IMR-90 (cell line): ENCODE measurements at regions not wholly inside any gene's neighbourhood (a gene's known extent, or its start where the extent isn't known, plus 50 kb on each side); places are given as distances from the start of the nearest gene placed in this dataset.

Experiments
- ATAC-seq: fragments of 200-7000 bp; cut with Tn5 transposase; 2 replicates; pipeline ENCODE4 v1.9.1; 2020; ENCODE audit warnings: low read depth, mild to moderate bottlenecking, moderate library complexity
- BruUV-seq: library from RNA; stranded (reverse); fragments of 400-500 nt; replicated peaks from 2 replicates; lab custom pipeline; 2021; lab: Mats Ljungman, UMichigan
- CTCF ChIA-PET: fragments of 300-600 bp; formaldehyde crosslinking; extraction: SDS; loops from one replicate; lab custom pipeline; 2021; ENCODE audit warnings: antibody characterized with exemption; lab: Yijun Ruan, JAX
- POLR2A ChIA-PET: fragments of 300-600 bp; sonication (Branson Sonifier 250); formaldehyde crosslinking; loops from one replicate; lab custom pipeline; 2022; ENCODE audit warnings: antibody characterized with exemption; ENCODE audit not compliant: unreplicated experiment; lab: Charles Lee
- DNase-seq: peaks from one replicate; pipeline ENCODE4 v3.0.0; 2013
- H2AFZ ChIP-seq: replicated peaks from 2 replicates; pipeline ENCODE3; 2013; ENCODE audit warnings: low read length, mild to moderate bottlenecking; ENCODE audit not compliant: poor library complexity
- H2AK5ac ChIP-seq: 2 replicates; pipeline ENCODE4 v1.6.1; 2013; ENCODE audit warnings: low read depth, low read length, inconsistent platforms
- H2AK9ac ChIP-seq: replicated peaks from 2 replicates; pipeline ENCODE3; 2013; ENCODE audit warnings: mild to moderate bottlenecking, low read depth, low read length, moderate library complexity; ENCODE audit not compliant: poor library complexity
- H2BK120ac ChIP-seq: 2 replicates; pipeline ENCODE4 v1.6.1; 2013; ENCODE audit warnings: low read depth, low read length, inconsistent platforms
- H2BK15ac ChIP-seq: 3 replicates; pipeline ENCODE4 v1.6.1; 2013; ENCODE audit warnings: low read depth, low read length, inconsistent platforms
- H2BK20ac ChIP-seq: 2 replicates; pipeline ENCODE4 v1.6.1; 2013; ENCODE audit warnings: low read depth, mild to moderate bottlenecking, inconsistent platforms, low read length, moderate library complexity
- H2BK5ac ChIP-seq: 2 replicates; pipeline ENCODE4 v1.6.1; 2013; ENCODE audit warnings: mild to moderate bottlenecking, low read depth, low read length, inconsistent platforms; ENCODE audit not compliant: poor library complexity, severe bottlenecking
- H3K14ac ChIP-seq: replicated peaks from 2 replicates; pipeline ENCODE4 v1.6.1; 2013; ENCODE audit warnings: low read depth, low read length, inconsistent platforms
- H3K18ac ChIP-seq: 2 replicates; pipeline ENCODE4 v1.6.1; 2013; ENCODE audit warnings: low read depth, low read length, control low read depth
- H3K23ac ChIP-seq: 2 replicates; pipeline ENCODE4 v1.6.1; 2013; ENCODE audit warnings: low read depth, low read length, inconsistent platforms
- H3K27ac ChIP-seq: 2 replicates; pipeline ENCODE4 v1.5.1; 2013; ENCODE audit warnings: mild to moderate bottlenecking, control low read depth, low read length; ENCODE audit not compliant: insufficient read depth
- H3K27me3 ChIP-seq: 2 replicates; pipeline ENCODE4 v1.6.1; 2013; ENCODE audit warnings: low read length; ENCODE audit not compliant: control insufficient read depth, insufficient read depth
- H3K36me3 ChIP-seq: 2 replicates; pipeline ENCODE4 v1.6.1; 2013; ENCODE audit warnings: low read length, mixed read lengths; ENCODE audit not compliant: control insufficient read depth, insufficient read depth
- H3K4ac ChIP-seq: 2 replicates; pipeline ENCODE4 v1.6.1; 2013; ENCODE audit warnings: low read depth, low read length, inconsistent platforms
- H3K4me1 ChIP-seq: 2 replicates; pipeline ENCODE4 v1.6.1; 2013; ENCODE audit warnings: low read length, mixed read lengths; ENCODE audit not compliant: control insufficient read depth, insufficient read depth
- H3K4me2 ChIP-seq: 2 replicates; pipeline ENCODE4 v1.6.1; 2013; ENCODE audit warnings: low read depth, mild to moderate bottlenecking, control low read depth, low read length, moderate library complexity
- H3K4me3 ChIP-seq: 2 replicates; pipeline ENCODE4 v1.5.1; 2013; ENCODE audit warnings: low read depth, mild to moderate bottlenecking, control low read depth, low read length, moderate library complexity; ENCODE audit not compliant: insufficient read depth
- H3K56ac ChIP-seq: 2 replicates; pipeline ENCODE4 v1.6.1; 2013; ENCODE audit warnings: low read length, inconsistent platforms; ENCODE audit not compliant: insufficient read depth; ENCODE audit errors: extremely low read depth
- H3K79me1 ChIP-seq, 2 experiments: 2 replicates each; pipeline ENCODE4 v1.6.1; 2013; ENCODE audit warnings: low read length in 2 of 2, inconsistent platforms in 1 of 2, low read depth in 1 of 2
- H3K9ac ChIP-seq: 2 replicates; pipeline ENCODE4 v1.6.1; 2013; ENCODE audit warnings: low read depth, low read length, control low read depth
- H3K9me1 ChIP-seq: 2 replicates; pipeline ENCODE4 v1.6.1; 2013; ENCODE audit warnings: low read length, inconsistent platforms; ENCODE audit not compliant: insufficient read depth
- H3K9me3 ChIP-seq: 2 replicates; pipeline ENCODE4 v1.6.1; 2013; ENCODE audit warnings: low read length; ENCODE audit not compliant: control insufficient read depth, insufficient read depth
- H4K20me1 ChIP-seq: 2 replicates; pipeline ENCODE4 v1.6.1; 2013; ENCODE audit warnings: low read length, inconsistent platforms; ENCODE audit not compliant: insufficient read depth
- H4K5ac ChIP-seq: 2 replicates; pipeline ENCODE4 v1.6.1; 2013; ENCODE audit warnings: mild to moderate bottlenecking, low read depth, low read length, control low read depth
- H4K8ac ChIP-seq, 2 experiments: 2 replicates each; pipeline ENCODE4 v1.6.1; 2013; ENCODE audit warnings: low read depth in 2 of 2, low read length in 2 of 2, control low read depth in 1 of 2, inconsistent platforms in 1 of 2
- H4K91ac ChIP-seq: 2 replicates; pipeline ENCODE4 v1.6.1; 2013; ENCODE audit warnings: low read depth, low read length, inconsistent platforms; ENCODE audit not compliant: insufficient read depth
- BHLHE40 ChIP-seq: fragments of 150-350 bp; IDR thresholded peaks from 2 replicates; pipeline ENCODE4 v1.6.1; 2016; ENCODE audit warnings: mild to moderate bottlenecking, low read depth, low read length
- CEBPB ChIP-seq: IDR thresholded peaks from 2 replicates; pipeline ENCODE4 v1.6.1; 2012; ENCODE audit warnings: low read depth, low read length, improper control_type of control experiment
- CTCF ChIP-seq: conservative IDR thresholded peaks from 2 replicates; pipeline ENCODE4 v1.5.1; 2012; ENCODE audit warnings: mild to moderate bottlenecking, low read depth, low read length, improper control_type of control experiment
- FOS ChIP-seq: fragments of 150-350 bp; IDR thresholded peaks from 2 replicates; pipeline ENCODE4 v1.6.1; 2016; ENCODE audit warnings: low read depth, low read length
- MAFK ChIP-seq: IDR thresholded peaks from 2 replicates; pipeline ENCODE4 v1.6.1; 2012; ENCODE audit warnings: low read depth, low read length, improper control_type of control experiment
- MAZ ChIP-seq: IDR thresholded peaks from 2 replicates; pipeline ENCODE4 v1.6.1; 2012; ENCODE audit warnings: low read depth, mild to moderate bottlenecking, low read length, improper control_type of control experiment, moderate library complexity, borderline replicate concordance
- MXI1 ChIP-seq: IDR thresholded peaks from 2 replicates; pipeline ENCODE4 v1.6.1; 2012; ENCODE audit warnings: low read depth, mild to moderate bottlenecking, low read length, moderate library complexity, borderline replicate concordance
- NFE2L2 ChIP-seq: fragments of 150-350 bp; IDR thresholded peaks from 2 replicates; pipeline ENCODE4 v1.6.1; 2016; ENCODE audit warnings: low read depth, mild to moderate bottlenecking, low read length
- POLR2A ChIP-seq: IDR thresholded peaks from 2 replicates; pipeline ENCODE4 v1.6.1; 2012; ENCODE audit warnings: mild to moderate bottlenecking, low read depth, low read length
- RAD21 ChIP-seq: IDR thresholded peaks from 2 replicates; pipeline ENCODE4 v1.6.1; 2012; ENCODE audit warnings: low read length, improper control_type of control experiment
- RCOR1 ChIP-seq: IDR thresholded peaks from 2 replicates; pipeline ENCODE4 v1.6.1; 2012; ENCODE audit warnings: mild to moderate bottlenecking, low read length, improper control_type of control experiment; ENCODE audit not compliant: insufficient replicate concordance
- RFX5 ChIP-seq: IDR thresholded peaks from 2 replicates; pipeline ENCODE4 v1.8.0; 2012; ENCODE audit warnings: low read depth, mild to moderate bottlenecking, low read length, moderate library complexity
- SMC3 ChIP-seq: fragments of 150-350 bp; IDR thresholded peaks from 2 replicates; pipeline ENCODE4 v1.6.1; 2016; ENCODE audit warnings: low read depth, mild to moderate bottlenecking, antibody characterized with exemption, low read length, moderate library complexity
- USF2 ChIP-seq: fragments of 150-350 bp; IDR thresholded peaks from 2 replicates; pipeline ENCODE4 v1.6.1; 2017; ENCODE audit warnings: mild to moderate bottlenecking, antibody characterized with exemption, low read length, low read depth
- WGBS, 2 experiments: methylation state at CpG; one replicate each; pipeline versions ENCODE4 v1.1.5 to v1.1.7; 2013; ENCODE audit warnings: missing lambda C conversion rate in 2 of 2; ENCODE audit not compliant: insufficient read length in 1 of 2; ENCODE audit errors: extremely low coverage in 2 of 2; 5-methylcytosine and 5-hydroxymethylcytosine counted together
- dilution Hi-C: fragments of 300-500 bp; cut with HindIII; formaldehyde crosslinking; loops from one replicate; pipeline ENCODE4 v1.14.3; 2018; ENCODE audit warnings: low sequenced_read_pairs; ENCODE audit not compliant: unreplicated experiment
- in situ Hi-C: fragments of 300-500 bp; cut with MboI; formaldehyde crosslinking; loops from 3 replicates; pipeline ENCODE4 v1.14.3; 2019; ENCODE audit warnings: low sequenced_read_pairs, inconsistent platforms, mixed read lengths
- intact Hi-C: fragments of 100-400 bp; cut with micrococcal nuclease; formaldehyde crosslinking; loops from 2 replicates; pipeline ENCODE4 v1.10.0; 2022
- TF ChIP-seq, protein P1 (sequence below): fragments of 150-350 bp; IDR thresholded peaks from 2 replicates; pipeline ENCODE4 v1.6.1; 2016; ENCODE audit warnings: low read depth, mild to moderate bottlenecking, low read length, moderate library complexity, borderline replicate concordance

DNA sequence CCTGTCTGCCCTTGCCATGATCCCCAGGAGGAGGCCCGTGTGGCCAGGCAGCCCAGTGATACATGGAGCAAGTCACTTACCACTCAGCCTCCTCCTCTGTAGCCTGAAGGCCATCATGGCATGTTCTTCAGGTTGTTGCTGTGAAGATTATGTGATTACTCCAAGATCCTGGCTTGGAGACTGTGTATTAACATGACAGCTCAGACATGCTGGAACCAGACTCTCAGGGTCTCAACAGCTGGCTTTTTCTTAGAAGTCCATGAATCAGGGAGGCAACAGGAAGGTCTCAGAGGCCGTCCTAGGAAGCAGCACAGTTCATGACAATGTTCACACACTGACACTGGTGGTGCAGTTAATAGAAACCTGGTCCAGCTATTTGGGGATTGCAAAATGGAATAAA lies 158.6 kb upstream of the TWIST2 start:
- Histone ChIP-seq H3K9me3 (no peaks in the 10 kb centered on the region), H3K23ac (no peak overlapping the region), H4K5ac (no peak overlapping the region), H2AK9ac (no peak overlapping the region), H2BK20ac (no peak overlapping the region), H4K91ac (peak overlapping the region; percentile 15; the same call in 1 of the 2 replicates), H3K9me1 (peaks cover 15% of the 10 kb centered on the region), H3K36me3 (no peaks in the 10 kb centered on the region), H3K4ac (no peak overlapping the region), H3K27ac (no peak overlapping the region), H2BK15ac (no peak overlapping the region; the same call in 2 of the 3 replicates), H2BK120ac (no peak overlapping the region), H2AFZ (peak overlapping the region; percentile 10), H3K4me2 (no peak overlapping the region), H3K9ac (no peak overlapping the region), H2BK5ac (no peak overlapping the region), H2AK5ac (no peak overlapping the region; the same call in 1 of the 2 replicates), H3K27me3 (no peaks in the 10 kb centered on the region), H3K4me3 (no peak overlapping the region), H3K18ac (no peak overlapping the region), H4K8ac (no peak overlapping the region), H4K20me1 (no peaks in the 10 kb centered on the region), H3K14ac (no peak overlapping the region), H3K79me1 (no peaks in the 10 kb centered on the region), H3K4me1 (peaks cover 8% of the 10 kb centered on the region), H3K56ac (no peak overlapping the region)
- ATAC-seq (no peak), DNase-seq (no peak)
- TF ChIP-seq CTCF: no peak
- TF ChIP-seq RFX5: no peak
- TF ChIP-seq, protein P1, sequence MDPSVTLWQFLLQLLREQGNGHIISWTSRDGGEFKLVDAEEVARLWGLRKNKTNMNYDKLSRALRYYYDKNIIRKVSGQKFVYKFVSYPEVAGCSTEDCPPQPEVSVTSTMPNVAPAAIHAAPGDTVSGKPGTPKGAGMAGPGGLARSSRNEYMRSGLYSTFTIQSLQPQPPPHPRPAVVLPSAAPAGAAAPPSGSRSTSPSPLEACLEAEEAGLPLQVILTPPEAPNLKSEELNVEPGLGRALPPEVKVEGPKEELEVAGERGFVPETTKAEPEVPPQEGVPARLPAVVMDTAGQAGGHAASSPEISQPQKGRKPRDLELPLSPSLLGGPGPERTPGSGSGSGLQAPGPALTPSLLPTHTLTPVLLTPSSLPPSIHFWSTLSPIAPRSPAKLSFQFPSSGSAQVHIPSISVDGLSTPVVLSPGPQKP: no peak
- TF ChIP-seq MAFK: no peak
- no peak for TF ChIP-seq CEBPB
- no peak for TF ChIP-seq FOS
- TF ChIP-seq POLR2A: no peak
- no peak for TF ChIP-seq NFE2L2
- no peak for TF ChIP-seq RAD21
- TF ChIP-seq MAZ: no peak
- TF ChIP-seq RCOR1: no peak
- TF ChIP-seq BHLHE40: no peak
- no peak for TF ChIP-seq USF2
- TF ChIP-seq SMC3: no peak
- no peak for TF ChIP-seq MXI1
- ChIA-PET POLR2A (no interaction called here), CTCF (no interaction called here)
- WGBS, 2 experiments: no CpG with 5 or more reads among the region's 2 CpGs
- dilution Hi-C loops: no loop called here
- in situ Hi-C loops: no loop called here
- intact Hi-C loops: loop anchor here (10.0 kb wide), 1 partner anchor 165 kb away; no protein-coding TSS in a partner anchor
- no TSS peak for BruUV-seq
